GM12872 (cell line): ENCODE measurements at regions not wholly inside any gene's neighbourhood (a gene's known extent, or its start where the extent isn't known, plus 50 kb on each side); places are given as distances from the start of the nearest gene placed in this dataset.

ENCODE experiments used
- TF ChIP-seq, protein P1 (sequence below): IDR thresholded peaks from 3 replicates; pipeline ENCODE4 v1.5.1; 2011; ENCODE audit warnings: low read depth, mild to moderate bottlenecking, low read length, moderate library complexity; ENCODE audit not compliant: insufficient read depth

DNA sequence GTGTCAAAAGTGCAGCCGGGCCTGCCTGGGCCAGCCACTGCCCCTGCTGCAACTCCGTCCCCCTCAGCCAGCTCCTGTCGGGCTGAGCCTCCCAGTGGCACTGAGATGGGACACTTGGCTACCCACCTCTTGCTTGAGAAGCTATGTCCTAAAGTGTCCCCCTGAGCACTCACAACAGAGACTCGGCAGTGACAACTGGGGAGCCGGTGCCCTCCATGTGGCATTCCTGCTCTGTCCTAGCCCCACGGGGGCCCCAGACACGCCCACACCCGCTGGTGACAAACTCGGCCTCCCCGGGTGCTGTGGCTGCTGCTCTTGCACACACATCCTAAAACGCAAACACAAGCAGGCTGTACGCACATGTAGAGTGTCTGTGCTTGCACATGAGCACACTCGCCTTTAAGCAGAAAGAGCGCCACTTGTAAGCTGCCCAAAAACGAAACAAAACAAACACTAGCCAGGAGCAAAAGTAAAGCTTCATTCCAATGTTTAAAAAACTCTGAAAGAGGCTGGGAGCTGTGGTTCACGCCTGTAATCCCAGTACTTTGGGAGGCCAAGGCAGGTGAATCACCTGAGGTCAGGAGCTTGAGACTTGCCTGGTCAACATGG, 253.9 kb downstream of the RBFOX3 start:
- TF ChIP-seq, protein P1, sequence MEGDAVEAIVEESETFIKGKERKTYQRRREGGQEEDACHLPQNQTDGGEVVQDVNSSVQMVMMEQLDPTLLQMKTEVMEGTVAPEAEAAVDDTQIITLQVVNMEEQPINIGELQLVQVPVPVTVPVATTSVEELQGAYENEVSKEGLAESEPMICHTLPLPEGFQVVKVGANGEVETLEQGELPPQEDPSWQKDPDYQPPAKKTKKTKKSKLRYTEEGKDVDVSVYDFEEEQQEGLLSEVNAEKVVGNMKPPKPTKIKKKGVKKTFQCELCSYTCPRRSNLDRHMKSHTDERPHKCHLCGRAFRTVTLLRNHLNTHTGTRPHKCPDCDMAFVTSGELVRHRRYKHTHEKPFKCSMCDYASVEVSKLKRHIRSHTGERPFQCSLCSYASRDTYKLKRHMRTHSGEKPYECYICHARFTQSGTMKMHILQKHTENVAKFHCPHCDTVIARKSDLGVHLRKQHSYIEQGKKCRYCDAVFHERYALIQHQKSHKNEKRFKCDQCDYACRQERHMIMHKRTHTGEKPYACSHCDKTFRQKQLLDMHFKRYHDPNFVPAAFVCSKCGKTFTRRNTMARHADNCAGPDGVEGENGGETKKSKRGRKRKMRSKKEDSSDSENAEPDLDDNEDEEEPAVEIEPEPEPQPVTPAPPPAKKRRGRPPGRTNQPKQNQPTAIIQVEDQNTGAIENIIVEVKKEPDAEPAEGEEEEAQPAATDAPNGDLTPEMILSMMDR: no peak

DNA sequence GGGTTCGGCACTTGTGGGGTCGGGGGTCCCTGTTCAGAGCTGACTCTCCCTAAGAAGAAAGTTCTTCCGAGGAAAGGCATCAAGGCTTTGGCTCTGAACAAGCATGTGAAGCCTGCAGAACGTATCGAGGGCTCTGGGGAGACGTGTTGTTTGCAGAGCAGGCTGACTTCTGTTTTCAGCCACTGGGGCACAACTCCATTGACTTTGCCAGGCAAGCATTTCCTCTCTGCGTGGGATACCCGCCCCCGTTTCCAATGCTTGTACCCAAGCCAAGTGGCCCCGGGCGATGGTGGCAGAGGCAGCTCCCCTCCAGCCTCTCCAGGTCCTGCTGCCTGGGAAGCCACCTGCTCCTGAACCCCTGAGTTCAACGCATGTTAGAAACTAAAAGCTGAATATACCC, 255.7 kb downstream of the RBFOX3 start:
- TF ChIP-seq, protein P1: no peak

DNA sequence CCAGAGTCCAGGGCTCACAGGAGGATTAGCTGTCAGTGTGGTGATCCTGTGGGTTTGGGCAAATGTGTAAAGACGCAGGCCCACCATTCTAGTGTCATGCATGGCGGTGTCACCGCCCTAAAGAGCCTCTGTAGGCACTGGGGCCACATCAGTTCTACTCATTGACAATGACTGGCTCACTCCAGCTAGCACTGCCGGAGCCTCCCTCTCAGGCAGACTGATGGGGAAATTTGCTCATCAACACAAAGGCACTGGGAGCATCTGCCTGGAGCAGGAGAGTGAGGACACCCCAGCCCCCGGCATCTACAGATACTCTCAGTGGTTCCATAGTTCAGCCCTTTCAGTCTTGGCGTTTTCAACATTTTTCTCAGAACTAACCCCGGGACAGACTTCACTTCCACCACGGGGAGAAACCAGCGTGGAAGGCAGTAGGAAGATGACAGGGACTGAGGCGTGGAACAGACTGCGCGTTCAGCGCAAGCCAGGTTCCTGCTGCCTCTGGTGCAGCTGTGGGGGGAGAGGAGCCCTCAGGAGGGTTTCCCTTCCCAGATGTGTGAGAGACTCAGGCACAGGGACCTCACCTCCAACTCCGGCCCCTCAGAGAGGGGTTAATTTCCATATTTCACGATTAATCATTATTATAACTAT, 256.6 kb downstream of the RBFOX3 start:
- TF ChIP-seq, protein P1: no peak

DNA sequence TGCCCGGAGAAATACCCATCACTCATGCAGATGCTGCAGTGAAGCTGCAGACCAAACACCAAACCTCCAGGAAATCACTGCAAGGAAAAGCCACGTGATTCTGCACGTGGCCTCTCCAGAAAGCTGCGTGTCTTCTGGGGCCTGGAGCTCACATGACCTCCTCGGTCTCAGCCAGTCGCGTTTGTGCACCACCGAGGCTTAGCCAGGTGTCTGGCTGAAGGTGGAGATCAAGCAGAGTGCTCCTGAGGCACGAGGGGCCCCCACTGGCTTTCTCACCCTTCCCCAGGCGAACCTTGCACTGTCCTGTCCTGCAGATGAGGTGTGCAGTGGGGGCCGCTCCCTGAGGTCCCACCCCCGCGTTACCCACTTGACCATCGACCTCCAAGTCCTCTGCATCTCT, 257.3 kb downstream of the RBFOX3 start:
- TF ChIP-seq, protein P1: no peak

DNA sequence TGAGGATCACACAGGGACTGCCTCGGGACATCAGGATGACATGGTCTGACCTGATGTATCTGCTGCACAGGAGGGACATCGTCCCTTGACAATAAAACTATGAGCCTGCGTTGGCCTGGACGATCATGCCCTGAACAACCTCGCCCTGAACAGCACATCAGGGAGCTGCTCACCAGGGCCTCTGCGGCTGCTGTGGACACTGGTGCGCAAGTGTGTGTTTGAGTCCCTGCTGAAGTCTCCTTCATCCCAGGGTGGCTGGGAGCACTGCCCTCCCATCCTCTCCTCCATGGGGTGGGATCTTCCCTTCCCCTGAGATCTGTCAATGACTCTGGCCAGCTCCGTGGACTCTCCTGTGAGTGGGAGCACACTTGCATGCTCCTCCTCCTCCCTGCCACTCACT, 257.8 kb downstream of the RBFOX3 start:
- TF ChIP-seq, protein P1: no peak

DNA sequence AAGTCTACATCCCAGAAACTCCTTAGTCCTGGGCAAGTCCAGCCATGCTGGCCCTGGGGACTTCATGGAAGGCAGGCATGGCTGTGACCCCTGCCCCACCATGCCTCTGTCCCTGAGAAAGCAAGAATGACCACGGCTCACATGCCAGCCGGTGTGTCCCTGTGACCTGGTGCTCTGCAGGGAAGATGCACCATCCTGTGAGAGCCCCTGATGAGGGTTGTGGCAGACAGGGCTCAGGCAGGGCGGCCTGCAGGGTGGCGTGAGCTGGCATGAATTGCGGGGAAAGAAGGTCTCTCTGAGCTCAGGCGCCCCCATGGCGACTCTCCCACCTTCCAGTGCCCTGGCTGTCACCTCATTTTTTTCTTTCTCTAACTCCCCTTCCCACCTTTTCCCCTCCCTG, 260.3 kb downstream of the RBFOX3 start:
- TF ChIP-seq, protein P1: no peak

DNA sequence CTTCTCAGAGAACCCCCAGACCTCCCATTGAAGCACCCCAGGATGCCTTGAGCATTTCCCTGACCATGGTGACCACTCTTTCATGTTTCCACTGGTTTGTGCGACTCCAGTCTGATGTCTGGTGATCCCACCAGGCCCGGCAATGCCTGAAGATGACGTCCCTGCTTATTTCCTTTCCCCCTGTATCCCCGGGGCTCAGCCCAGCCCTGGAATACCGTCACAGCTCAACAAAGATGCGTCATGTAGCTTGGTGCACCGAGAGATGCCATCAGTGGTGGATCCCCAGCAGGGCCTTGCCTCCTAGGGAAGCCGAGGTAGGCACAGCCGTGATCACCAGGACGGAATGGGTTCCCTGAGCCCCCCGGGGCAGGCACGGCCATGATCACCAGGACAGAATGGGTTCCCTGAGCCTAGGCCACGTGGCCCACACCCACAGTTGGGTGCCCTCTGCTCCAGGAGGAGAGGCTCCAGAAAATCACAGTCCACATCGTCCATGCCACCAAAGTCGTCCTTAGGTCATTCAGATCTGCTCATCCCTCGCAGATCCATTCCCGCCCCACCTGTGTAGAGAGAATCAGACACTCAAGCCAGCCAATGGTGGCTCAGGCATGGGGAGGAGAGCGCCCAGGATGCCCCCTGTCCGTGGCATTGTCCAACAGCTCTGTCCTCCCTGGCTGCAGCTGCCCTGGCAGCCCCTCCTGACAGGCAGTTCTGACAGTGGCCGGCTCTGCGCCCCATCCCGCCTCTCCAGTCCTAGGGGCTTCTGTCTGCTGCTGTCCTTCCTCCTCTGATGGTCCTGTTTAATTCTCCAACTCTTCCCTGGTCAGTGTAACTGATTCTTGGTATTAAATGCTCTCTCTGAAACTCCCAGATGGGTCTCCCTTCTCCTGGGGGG, 261.1 kb downstream of the RBFOX3 start:
- TF ChIP-seq, protein P1: no peak
